ENCODE measurements at regions not wholly inside any gene's neighbourhood (a gene's known extent, or its start where the extent isn't known, plus 50 kb on each side); places are given as distances from the start of the nearest gene placed in this dataset.

GRCh38 chr3:5583920-5584319 is 396.4 kb downstream of the EDEM1 start:
- DNase-seq (ENCODE audit: low spot score) (no peak), ATAC-seq (no peak), FAIRE-seq (no peak)
- Histone ChIP-seq H3K27me3 (ENCODE audit: control insufficient read depth in 1 of 2, insufficient read depth in 2 of 2, low read length in 2 of 2) (no peaks in the 10 kb centered on the region), H2AFZ (ENCODE audit: low read length) (no peak overlapping the region), H3K4me2 (ENCODE audit: low read depth, low read length) (no peak overlapping the region), H3K9me3 (ENCODE audit: low read length) (no peaks in the 10 kb centered on the region), H3K27ac (ENCODE audit: extremely low read length, insufficient read depth, low read length) (no peak overlapping the region), H3K9ac (ENCODE audit: insufficient read depth, low read depth, low read length) (no peak overlapping the region), H3K4me3 (replicated peaks in 1 of 3; ENCODE audit: insufficient read depth in 1 of 3, low read depth in 2 of 3, low read length in 3 of 3) (no peak overlapping the region), H3K36me3 (replicated peaks in 1 of 2; ENCODE audit: control insufficient read depth in 1 of 2, insufficient read depth in 2 of 2, low read length in 2 of 2) (no peaks in the 10 kb centered on the region), H4K20me1 (ENCODE audit: insufficient read depth, low read length) (no peaks in the 10 kb centered on the region), H3K79me2 (ENCODE audit: insufficient read depth, low read length) (no peaks in the 10 kb centered on the region), H3K4me1 (ENCODE audit: insufficient read depth, low read length) (no peaks in the 10 kb centered on the region)
- CTCF ChIA-PET (ENCODE audit: low intra/inter-chr PET ratio, low total read pairs) = no interaction called here
- TF ChIP-seq ZNF891 (CRISPR knock-in tag; IDR thresholded peaks at IDR 0.05) (no peak), TOPORS (CRISPR knock-in tag; IDR thresholded peaks at IDR 0.05) (no peak), MTF1 (CRISPR knock-in tag; IDR thresholded peaks at IDR 0.05) (no peak), ZNF660 (CRISPR knock-in tag; IDR thresholded peaks at IDR 0.05; ENCODE audit: borderline replicate concordance, low read depth) (no peak), HNF4G (IDR thresholded peaks at IDR 0.05; ENCODE audit: borderline replicate concordance, low read depth, low read length) (no peak), HNF4G (CRISPR knock-in tag; IDR thresholded peaks at IDR 0.05; ENCODE audit: borderline replicate concordance, low read depth) (no peak), ZNF644 (CRISPR knock-in tag; IDR thresholded peaks at IDR 0.05; ENCODE audit: low read depth) (no peak), ZNF839 (CRISPR knock-in tag; IDR thresholded peaks at IDR 0.05; ENCODE audit: borderline replicate concordance) (no peak), TRIM24 (CRISPR knock-in tag; IDR thresholded peaks at IDR 0.05) (no peak), FOXP4 (CRISPR knock-in tag; IDR thresholded peaks at IDR 0.05) (no peak), KLF11 (CRISPR knock-in tag; IDR thresholded peaks at IDR 0.05) (no peak), E2F2 (CRISPR knock-in tag; IDR thresholded peaks at IDR 0.05; ENCODE audit: borderline replicate concordance) (no peak)
- TF ChIP-seq, protein P1, sequence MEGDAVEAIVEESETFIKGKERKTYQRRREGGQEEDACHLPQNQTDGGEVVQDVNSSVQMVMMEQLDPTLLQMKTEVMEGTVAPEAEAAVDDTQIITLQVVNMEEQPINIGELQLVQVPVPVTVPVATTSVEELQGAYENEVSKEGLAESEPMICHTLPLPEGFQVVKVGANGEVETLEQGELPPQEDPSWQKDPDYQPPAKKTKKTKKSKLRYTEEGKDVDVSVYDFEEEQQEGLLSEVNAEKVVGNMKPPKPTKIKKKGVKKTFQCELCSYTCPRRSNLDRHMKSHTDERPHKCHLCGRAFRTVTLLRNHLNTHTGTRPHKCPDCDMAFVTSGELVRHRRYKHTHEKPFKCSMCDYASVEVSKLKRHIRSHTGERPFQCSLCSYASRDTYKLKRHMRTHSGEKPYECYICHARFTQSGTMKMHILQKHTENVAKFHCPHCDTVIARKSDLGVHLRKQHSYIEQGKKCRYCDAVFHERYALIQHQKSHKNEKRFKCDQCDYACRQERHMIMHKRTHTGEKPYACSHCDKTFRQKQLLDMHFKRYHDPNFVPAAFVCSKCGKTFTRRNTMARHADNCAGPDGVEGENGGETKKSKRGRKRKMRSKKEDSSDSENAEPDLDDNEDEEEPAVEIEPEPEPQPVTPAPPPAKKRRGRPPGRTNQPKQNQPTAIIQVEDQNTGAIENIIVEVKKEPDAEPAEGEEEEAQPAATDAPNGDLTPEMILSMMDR (CRISPR knock-in tag; IDR thresholded peaks at IDR 0.05) = no peak
- BruUV-seq (replicated peaks) = no TSS peak
- POLR2A ChIA-PET = no interaction called here
- WGBS (ENCODE audit: low lambda C conversion rate) = 3% methylated on average over 4 of the region's 4 CpGs
- in situ Hi-C loops (cut with HindIII; ENCODE audit: extremely low pct_ligation_motif_present, low pct_unique_long_range_greater_than_20kb) (no loop called here), intact Hi-C loops (cut with micrococcal nuclease; ENCODE audit: unreplicated experiment) (no loop called here)
